ENCODE measurements at regions not wholly inside any gene's neighbourhood (a gene's known extent, or its start where the extent isn't known, plus 50 kb on each side); places are given as distances from the start of the nearest gene placed in this dataset.

- no peak for TF ChIP-seq CTCF (conservative IDR thresholded peaks at IDR 0.05; ENCODE audit: low read depth, low read length)
- TF ChIP-seq FOS (IDR thresholded peaks at IDR 0.05; ENCODE audit: low read depth, low read length): no peak
- no peak for TF ChIP-seq USF2 (IDR thresholded peaks at IDR 0.05; ENCODE audit: low read depth, low read length)
- no peak for TF ChIP-seq MXI1 (IDR thresholded peaks at IDR 0.05; ENCODE audit: borderline replicate concordance, low read depth, low read length)
- no peak for TF ChIP-seq MAZ (IDR thresholded peaks at IDR 0.05; ENCODE audit: borderline replicate concordance, low read depth, low read length)
- no peak for TF ChIP-seq SMC3 (IDR thresholded peaks at IDR 0.05; ENCODE audit: low read depth, low read length)
- TF ChIP-seq RCOR1 (IDR thresholded peaks at IDR 0.05; ENCODE audit: insufficient replicate concordance, low read length): no peak
- TF ChIP-seq POLR2A (IDR thresholded peaks at IDR 0.05; ENCODE audit: low read depth, low read length): no peak
- no peak for TF ChIP-seq RAD21 (IDR thresholded peaks at IDR 0.05; ENCODE audit: low read length)
Observed at GRCh38 chr2:78423631-78424030, 601.9 kb upstream of the REG3G start.

All from IMR-90 (cell line).